HG02759 (cell line): ENCODE measurements at regions not wholly inside any gene's neighbourhood (a gene's known extent, or its start where the extent isn't known, plus 50 kb on each side); places are given as distances from the start of the nearest gene placed in this dataset.

Experiments used
- ATAC-seq: cut with Tn5 transposase; IDR thresholded peaks from one replicate; pipeline ENCODE4 v1.9.1; 2021; ENCODE audit warnings: mild to moderate bottlenecking, moderate library complexity; ENCODE audit not compliant: unreplicated experiment

GRCh38 chr7:155917836-155918430 lies 105.7 kb upstream of the SHH start:
- ATAC-seq = no peak

- no peak for ATAC-seq
These were observed 104.8 kb upstream of the SHH start for GRCh38 chr7:155916926-155917655.

GRCh38 chr7:155914341-155914740 lies 102.1 kb upstream of the SHH start:
- ATAC-seq = no peak

- ATAC-seq = no peak
These were observed 101.5 kb upstream of the SHH start for GRCh38 chr7:155913719-155914118.

GRCh38 chr7:155913291-155913690 lies 101.0 kb upstream of the SHH start:
- no peak for ATAC-seq

GRCh38 chr7:155911471-155912105 lies 99.3 kb upstream of the SHH start:
- ATAC-seq = no peak

GRCh38 chr7:155908385-155908784 lies 96.1 kb upstream of the SHH start:
- ATAC-seq = no peak

GRCh38 chr7:155907450-155908200 lies 95.4 kb upstream of the SHH start:
- no peak for ATAC-seq

GRCh38 chr7:155901176-155901575 lies 88.9 kb upstream of the SHH start:
- ATAC-seq = no peak

GRCh38 chr7:155899596-155899995 lies 87.3 kb upstream of the SHH start:
- no peak for ATAC-seq

GRCh38 chr7:155897758-155898386 lies 85.6 kb upstream of the SHH start:
- ATAC-seq = no peak

- ATAC-seq = no peak
These were observed 84.4 kb upstream of the SHH start for GRCh38 chr7:155896531-155897263.

GRCh38 chr7:155893664-155894063 lies 81.4 kb upstream of the SHH start:
- no peak for ATAC-seq

- ATAC-seq = no peak
These were observed 80.9 kb upstream of the SHH start for GRCh38 chr7:155893176-155893575.

GRCh38 chr7:155889636-155890511 lies 77.6 kb upstream of the SHH start:
- no peak for ATAC-seq

- ATAC-seq = no peak
These were observed 74.9 kb upstream of the SHH start for GRCh38 chr7:155887174-155887525.

- ATAC-seq = no peak
These were observed 74.3 kb upstream of the SHH start for GRCh38 chr7:155886391-155887173.
